GM12873 (cell line): ENCODE measurements at regions not wholly inside any gene's neighbourhood (a gene's known extent, or its start where the extent isn't known, plus 50 kb on each side); places are given as distances from the start of the nearest gene placed in this dataset.

Experiments
- CTCF ChIP-seq: IDR thresholded peaks from 2 replicates; pipeline ENCODE4 v1.5.1; 2012; ENCODE audit warnings: low read depth, mild to moderate bottlenecking, moderate library complexity, low read length, control low read depth; ENCODE audit not compliant: insufficient read depth; ENCODE audit errors: missing control alignments

GRCh38 chr10:25805986-25806385, 128.0 kb upstream of the MYO3A start:
- TF ChIP-seq CTCF = no peak

GRCh38 chr10:25808372-25808771, 125.7 kb upstream of the MYO3A start:
- no peak for TF ChIP-seq CTCF

GRCh38 chr10:25811052-25811685, 122.9 kb upstream of the MYO3A start:
- TF ChIP-seq CTCF = no peak

GRCh38 chr10:25813511-25813910, 120.5 kb upstream of the MYO3A start:
- no peak for TF ChIP-seq CTCF

- no peak for TF ChIP-seq CTCF
These were observed 118.8 kb upstream of the MYO3A start for GRCh38 chr10:25815236-25815635.

- TF ChIP-seq CTCF = no peak
These were observed 117.8 kb upstream of the MYO3A start for GRCh38 chr10:25815999-25816768.

- TF ChIP-seq CTCF = no peak
These were observed 116.8 kb upstream of the MYO3A start for GRCh38 chr10:25817200-25817599.
